Body of pancreas (tissue), 4 donors: ENCODE measurements at regions not wholly inside any gene's neighbourhood (a gene's known extent, or its start where the extent isn't known, plus 50 kb on each side); places are given as distances from the start of the nearest gene placed in this dataset.

Source experiments
- ATAC-seq: fragments of 150-250 bp; one replicate; pipeline ENCODE4 v1.9.1; 2016
- DNase-seq, 4 donors: peaks; one replicate each; pipeline ENCODE4 v3.0.0-alpha.2; 2019
- H3K27ac ChIP-seq, 4 donors: fragments of 200-600 bp; sonication (generic); 1 replicate in 3 of 4; 2 replicates in 1 of 4; pipeline versions ENCODE4 v1.5.1 to v1.6.1; 2016 to 2019; ENCODE audit warnings: mild to moderate bottlenecking in 1 of 4, mixed read lengths in 1 of 4, moderate library complexity in 1 of 4
- H3K27me3 ChIP-seq, 2 donors: fragments of 200-600 bp; sonication (generic); one replicate each; pipeline ENCODE4 v1.6.0; 2016; ENCODE audit warnings: mild to moderate bottlenecking in 1 of 2
- H3K36me3 ChIP-seq, 2 donors: fragments of 200-600 bp; sonication (generic); replicated peaks in 1 of 2; 2 replicates each; pipeline ENCODE4 v1.5.1; 2016; ENCODE audit warnings: low read depth in 2 of 2; ENCODE audit not compliant: insufficient read depth in 1 of 2
- H3K4me1 ChIP-seq: fragments of 200-600 bp; sonication (generic); one replicate; pipeline ENCODE4 v1.6.0; 2016
- H3K4me3 ChIP-seq, 2 donors: fragments of 200-600 bp; sonication (generic); 1 replicate in 1 of 2; 2 replicates in 1 of 2; pipeline ENCODE4 v1.5.1; 2016 to 2019
- H3K9me3 ChIP-seq, 3 donors: fragments of 200-600 bp; sonication (generic); 1 replicate in 2 of 3; 2 replicates in 1 of 3; pipeline ENCODE4 v1.5.1; 2016
- POLR2A ChIP-seq, 3 donors: fragments of 450-650 bp; IDR thresholded peaks; one replicate each; pipeline ENCODE4 v1.6.1; 2016; ENCODE audit warnings: antibody characterized with exemption in 3 of 3, mild to moderate bottlenecking in 2 of 3
- WGBS, 2 donors: methylation state at CpG; one replicate each; pipeline ENCODE4 v1.1.5; 2017; 5-methylcytosine and 5-hydroxymethylcytosine counted together
- intact Hi-C: fragments of 100-400 bp; cut with DNase I; formaldehyde crosslinking; loops from one replicate; pipeline ENCODE4 v1.15.1; 2023
- TF ChIP-seq, protein P1 (sequence below), 7 experiments: fragments of 450-650 bp in 4 of 7; fragments of 200-600 bp in 3 of 7; sonication (generic) in 3 of 7; IDR thresholded peaks; one replicate each; pipeline ENCODE4 v1.5.1; 2016 to 2019; ENCODE audit warnings: antibody characterized with exemption in 7 of 7

DNA sequence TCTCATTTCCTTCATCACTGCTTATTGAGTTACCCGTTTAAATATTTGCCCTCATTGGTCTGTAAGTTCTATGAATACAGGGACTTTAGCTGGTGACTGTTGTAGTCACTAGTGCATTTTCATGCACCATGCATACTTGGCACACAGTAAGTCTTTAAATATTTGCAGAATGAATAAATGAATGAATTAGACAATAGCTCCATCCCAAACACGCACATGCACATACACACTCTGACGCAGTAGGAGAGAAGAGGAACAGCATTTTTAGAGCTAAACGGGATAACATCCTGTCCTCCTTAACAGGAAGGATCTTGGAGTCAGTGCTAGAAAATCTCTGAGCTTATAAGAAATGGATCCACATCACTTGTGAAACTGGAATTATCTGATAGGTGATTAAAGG is 447.7 kb downstream of the KIF4B start:
- H3K27ac ChIP-seq, result no peak overlapping the region
- DNase-seq, result no peak
- ATAC-seq, result no peak
- 34 to 51% methylated on average over 4 of the region's 4 CpGs for WGBS, 2 donors
- no peaks in the 10 kb centered on the region for H3K36me3 ChIP-seq
- intact Hi-C loops, result no loop called here
- no peaks in the 10 kb centered on the region for H3K9me3 ChIP-seq
- no peaks in the 10 kb centered on the region for H3K27me3 ChIP-seq
- no peaks in the 10 kb centered on the region for H3K4me1 ChIP-seq
- H3K4me3 ChIP-seq, result no peak overlapping the region
- TF ChIP-seq POLR2A (IDR thresholded peaks at IDR 0.05), result no peak

DNA sequence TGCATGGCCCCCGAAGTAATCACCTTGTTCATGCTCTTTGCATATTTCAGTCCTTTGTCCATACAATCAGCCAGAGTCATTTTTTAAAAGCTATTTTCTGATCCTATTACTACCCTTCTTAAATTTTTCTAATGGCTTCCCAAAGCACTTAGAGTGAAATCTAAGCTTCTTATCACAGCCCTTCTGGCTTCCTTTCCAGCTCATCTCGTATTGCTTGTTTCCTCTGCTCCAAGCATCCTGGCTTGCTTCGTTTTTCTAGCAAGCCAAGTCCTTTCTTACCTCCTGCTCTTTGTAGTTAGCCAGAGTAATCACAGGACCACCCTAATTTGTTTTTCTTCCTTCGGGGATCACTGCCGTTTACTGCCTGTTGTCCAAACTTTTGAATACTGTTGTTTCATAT is 453.3 kb downstream of the KIF4B start:
- Histone ChIP-seq H3K36me3 (no peaks in the 10 kb centered on the region), H3K27me3 (no peaks in the 10 kb centered on the region), H3K4me3 (no peak overlapping the region), H3K27ac (no peak overlapping the region), H3K4me1 (no peaks in the 10 kb centered on the region), H3K9me3 (no peaks in the 10 kb centered on the region)
- ATAC-seq, result no peak
- WGBS, 2 donors, result 26 to 41% methylated on average over 5 of the region's 5 CpGs
- no peak for DNase-seq
- intact Hi-C loops, result no loop called here
- TF ChIP-seq POLR2A (IDR thresholded peaks at IDR 0.05), result no peak
- TF ChIP-seq, protein P1, sequence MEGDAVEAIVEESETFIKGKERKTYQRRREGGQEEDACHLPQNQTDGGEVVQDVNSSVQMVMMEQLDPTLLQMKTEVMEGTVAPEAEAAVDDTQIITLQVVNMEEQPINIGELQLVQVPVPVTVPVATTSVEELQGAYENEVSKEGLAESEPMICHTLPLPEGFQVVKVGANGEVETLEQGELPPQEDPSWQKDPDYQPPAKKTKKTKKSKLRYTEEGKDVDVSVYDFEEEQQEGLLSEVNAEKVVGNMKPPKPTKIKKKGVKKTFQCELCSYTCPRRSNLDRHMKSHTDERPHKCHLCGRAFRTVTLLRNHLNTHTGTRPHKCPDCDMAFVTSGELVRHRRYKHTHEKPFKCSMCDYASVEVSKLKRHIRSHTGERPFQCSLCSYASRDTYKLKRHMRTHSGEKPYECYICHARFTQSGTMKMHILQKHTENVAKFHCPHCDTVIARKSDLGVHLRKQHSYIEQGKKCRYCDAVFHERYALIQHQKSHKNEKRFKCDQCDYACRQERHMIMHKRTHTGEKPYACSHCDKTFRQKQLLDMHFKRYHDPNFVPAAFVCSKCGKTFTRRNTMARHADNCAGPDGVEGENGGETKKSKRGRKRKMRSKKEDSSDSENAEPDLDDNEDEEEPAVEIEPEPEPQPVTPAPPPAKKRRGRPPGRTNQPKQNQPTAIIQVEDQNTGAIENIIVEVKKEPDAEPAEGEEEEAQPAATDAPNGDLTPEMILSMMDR (IDR thresholded peaks at IDR 0.05), result no peak

DNA sequence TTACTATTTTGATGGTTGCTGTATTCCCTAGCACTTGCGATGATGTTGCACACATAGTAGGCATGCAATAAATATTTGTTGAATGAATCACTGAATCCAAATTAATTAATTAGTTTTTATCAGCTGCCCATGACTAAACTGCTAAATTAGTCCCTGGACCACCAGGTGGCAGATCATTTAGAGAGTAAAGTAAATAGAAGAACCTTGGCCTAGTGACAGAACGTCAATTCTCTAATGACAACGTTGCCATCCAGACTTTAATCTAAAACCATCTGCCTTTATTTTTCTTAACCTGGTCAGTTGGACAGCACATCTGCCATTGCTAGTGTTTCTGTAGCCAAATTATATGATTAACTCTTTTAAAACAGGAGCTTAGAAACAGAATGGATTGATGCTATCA is 457.5 kb downstream of the KIF4B start:
- DNase-seq, result peak in 1 of 4 donors; percentile 12
- no peak for ATAC-seq
- WGBS, 2 donors, result 18% methylated on average over 3 of the region's 3 CpGs
- no peaks in the 10 kb centered on the region for H3K4me1 ChIP-seq
- TF ChIP-seq, protein P1 (IDR thresholded peaks at IDR 0.05), result no peak
- TF ChIP-seq POLR2A (IDR thresholded peaks at IDR 0.05), result no peak
- intact Hi-C loops, result no loop called here
- H3K4me3 ChIP-seq, result no peak overlapping the region
- no peak overlapping the region for H3K27ac ChIP-seq
- no peaks in the 10 kb centered on the region for H3K27me3 ChIP-seq
- H3K9me3 ChIP-seq, result no peaks in the 10 kb centered on the region
- H3K36me3 ChIP-seq, result no peaks in the 10 kb centered on the region

DNA sequence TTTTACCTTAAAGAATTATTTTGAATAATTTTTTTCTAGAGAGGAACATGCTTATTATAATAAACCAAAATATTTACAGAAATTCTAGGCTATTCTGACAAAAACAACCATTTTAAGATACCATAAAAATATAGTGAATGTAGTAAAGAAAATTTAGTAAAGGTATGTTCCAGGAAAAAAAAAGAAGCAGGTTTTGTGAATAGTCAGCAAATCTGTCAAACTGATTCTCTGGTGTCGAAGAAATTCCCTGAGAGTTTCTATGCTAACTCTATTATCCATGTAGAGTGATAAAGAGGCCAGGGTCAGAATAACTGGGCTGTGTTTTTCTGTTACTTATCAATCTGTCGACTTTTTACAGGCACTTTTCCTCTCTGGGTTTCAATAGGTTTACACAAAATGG is 459.2 kb downstream of the KIF4B start:
- Histone ChIP-seq H3K4me3 (no peak overlapping the region), H3K9me3 (no peaks in the 10 kb centered on the region), H3K4me1 (no peaks in the 10 kb centered on the region), H3K27me3 (no peaks in the 10 kb centered on the region), H3K27ac (no peak overlapping the region), H3K36me3 (no peaks in the 10 kb centered on the region)
- intact Hi-C loops, result no loop called here
- TF ChIP-seq, protein P1 (IDR thresholded peaks at IDR 0.05), result no peak
- TF ChIP-seq POLR2A (IDR thresholded peaks at IDR 0.05), result no peak
- WGBS, 2 donors, result 22 to 35% methylated on average over 2 of the region's 2 CpGs
- DNase-seq (no peak), ATAC-seq (no peak)

DNA sequence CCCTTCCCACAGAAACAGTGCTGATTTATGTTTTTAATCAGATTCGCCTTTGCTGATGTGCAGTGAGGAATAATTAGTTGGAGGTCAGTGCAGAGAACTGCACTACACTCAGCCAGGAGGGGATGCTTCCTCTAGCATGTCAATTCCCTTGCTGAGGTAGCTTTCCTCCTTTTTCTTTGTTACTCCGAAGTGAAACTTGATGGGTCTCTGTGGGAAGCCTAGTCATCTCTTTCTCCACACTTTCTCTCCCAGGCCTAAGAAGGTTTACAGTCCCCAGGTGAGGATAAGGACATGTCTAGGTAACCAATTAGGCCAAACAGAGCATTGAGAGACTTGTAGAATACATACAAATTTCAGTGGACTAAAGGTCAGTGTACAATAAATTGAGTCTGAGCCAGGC is 461.8 kb downstream of the KIF4B start:
- H3K4me1 ChIP-seq, result no peaks in the 10 kb centered on the region
- no peak for TF ChIP-seq POLR2A (IDR thresholded peaks at IDR 0.05)
- TF ChIP-seq, protein P1 (IDR thresholded peaks at IDR 0.05), result no peak
- H3K27ac ChIP-seq, result no peak overlapping the region
- WGBS, 2 donors, result 22 to 26% methylated on average over 2 of the region's 2 CpGs
- no peaks in the 10 kb centered on the region for H3K9me3 ChIP-seq
- no peaks in the 10 kb centered on the region for H3K27me3 ChIP-seq
- no peak overlapping the region for H3K4me3 ChIP-seq
- DNase-seq (no peak), ATAC-seq (no peak)
- intact Hi-C loops, result no loop called here
- no peaks in the 10 kb centered on the region for H3K36me3 ChIP-seq
